H1 (cell line): ENCODE measurements at regions not wholly inside any gene's neighbourhood (a gene's known extent, or its start where the extent isn't known, plus 50 kb on each side); places are given as distances from the start of the nearest gene placed in this dataset.
A peak's percentile ranks its signal among the peaks of the same experiment; 100 is the strongest.

Experiments
- CTCF ChIA-PET: fragments of 300-600 bp; sonication (Branson Sonifier 250); formaldehyde crosslinking; loops from one replicate; lab custom pipeline; 2021; ENCODE audit not compliant: partially characterized antibody; lab: Charles Lee
- POLR2A ChIA-PET: fragments of 300-600 bp; sonication (Branson Sonifier 250); formaldehyde crosslinking; loops from one replicate; lab custom pipeline; 2021; ENCODE audit warnings: inconsistent platforms; ENCODE audit not compliant: partially characterized antibody; lab: Charles Lee
- DNase-seq, 2 experiments: peaks; one replicate each; pipeline versions ENCODE4 v3.0.0 to v3.0.0-alpha.2; 2010 to 2022; ENCODE audit warnings: low spot score in 2 of 2, low read depth in 1 of 2, mixed read lengths in 1 of 2
- FAIRE-seq: peaks from 2 replicates; lab custom pipeline; 2011; peaks lifted over from hg19 to GRCh38; lab: Jason Lieb, UNC
- H2AFZ ChIP-seq: 2 replicates; pipeline ENCODE4 v1.8.1; 2012; ENCODE audit warnings: low read length, inconsistent platforms
- H2AK5ac ChIP-seq: 2 replicates; pipeline ENCODE4 v1.6.1; 2013; ENCODE audit warnings: low read depth, low read length
- H2BK120ac ChIP-seq: replicated peaks from 2 replicates; pipeline ENCODE3; 2013; ENCODE audit warnings: low read depth, low read length, inconsistent platforms
- H2BK12ac ChIP-seq: 2 replicates; pipeline ENCODE4 v1.6.1; 2013; ENCODE audit warnings: low read depth, low read length
- H2BK15ac ChIP-seq: 2 replicates; pipeline ENCODE4 v1.6.1; 2013; ENCODE audit warnings: low read length
- H2BK20ac ChIP-seq: 2 replicates; pipeline ENCODE4 v1.6.1; 2013; ENCODE audit warnings: low read length
- H2BK5ac ChIP-seq: 2 replicates; pipeline ENCODE4 v1.6.1; 2013; ENCODE audit warnings: low read depth, low read length
- H3K14ac ChIP-seq: 2 replicates; pipeline ENCODE4 v1.6.1; 2013; ENCODE audit warnings: inconsistent platforms; ENCODE audit not compliant: insufficient read length
- H3K18ac ChIP-seq: 2 replicates; pipeline ENCODE4 v1.6.1; 2013; ENCODE audit warnings: low read length; ENCODE audit errors: extremely low read depth
- H3K23ac ChIP-seq: 2 replicates; pipeline ENCODE4 v1.6.1; 2013; ENCODE audit warnings: inconsistent platforms; ENCODE audit not compliant: insufficient read length
- H3K23me2 ChIP-seq: 2 replicates; pipeline ENCODE4 v1.6.1; 2013; ENCODE audit warnings: low read depth, low read length
- H3K27ac ChIP-seq: 2 replicates; pipeline ENCODE4 v1.6.1; 2011; ENCODE audit warnings: low read depth, low read length, inconsistent platforms
- H3K27me3 ChIP-seq, 4 experiments: replicated peaks in 1 of 4; 1 replicate in 1 of 4; 2 replicates in 3 of 4; pipeline versions ENCODE4 v1.6.1 to v1.8.1; 2011 to 2013; ENCODE audit warnings: low read length in 3 of 4, mild to moderate bottlenecking in 3 of 4, inconsistent platforms in 2 of 4, mixed read lengths in 2 of 4, moderate library complexity in 1 of 4; ENCODE audit not compliant: control insufficient read depth in 3 of 4, insufficient read depth in 3 of 4; ENCODE audit errors: extremely low read depth in 1 of 4
- H3K36me3 ChIP-seq, 4 experiments: 2 replicates each; pipeline versions ENCODE4 v1.6.1 to v1.8.1; 2011 to 2013; ENCODE audit warnings: mild to moderate bottlenecking in 4 of 4, low read length in 3 of 4, moderate library complexity in 2 of 4, control low read depth in 1 of 4, inconsistent platforms in 1 of 4; ENCODE audit not compliant: insufficient read depth in 4 of 4, control insufficient read depth in 2 of 4
- H3K4ac ChIP-seq: replicated peaks from 2 replicates; pipeline ENCODE3; 2013; ENCODE audit warnings: low read length, low read depth, mixed read lengths, inconsistent platforms; ENCODE audit not compliant: insufficient read length
- H3K4me1 ChIP-seq, 4 experiments: replicated peaks in 1 of 4; 1 replicate in 1 of 4; 2 replicates in 3 of 4; pipeline versions ENCODE4 v1.6.1 to v1.8.1; 2011 to 2013; ENCODE audit warnings: low read length in 3 of 4, inconsistent platforms in 2 of 4, mixed read lengths in 1 of 4; ENCODE audit not compliant: insufficient read depth in 4 of 4, control insufficient read depth in 3 of 4
- H3K4me2 ChIP-seq, 2 experiments: 2 replicates each; pipeline versions ENCODE4 v1.6.1 to v1.8.1; 2011 to 2013; ENCODE audit warnings: low read depth in 2 of 2, low read length in 2 of 2, control low read depth in 1 of 2, inconsistent platforms in 1 of 2, mild to moderate bottlenecking in 1 of 2; ENCODE audit not compliant: insufficient read depth in 1 of 2
- H3K4me3 ChIP-seq, 4 experiments: fragments of 200-600, 300-600 bp in 1 of 4; sonication (generic), shearing (Covaris generic), sonication (Bioruptor Twin) in 1 of 4; 2 replicates each; pipeline versions ENCODE4 v1.5.1 to v1.8.1; 2011 to 2016; ENCODE audit warnings: low read length in 4 of 4, low read depth in 3 of 4, control low read depth in 2 of 4, inconsistent platforms in 2 of 4, mild to moderate bottlenecking in 2 of 4, mixed read lengths in 1 of 4, moderate library complexity in 1 of 4; ENCODE audit not compliant: insufficient read depth in 2 of 4; ENCODE audit errors: extremely low read depth in 1 of 4
- H3K56ac ChIP-seq: replicated peaks from 2 replicates; pipeline ENCODE3; 2013; ENCODE audit warnings: low read depth, mild to moderate bottlenecking, mixed read lengths, low read length, inconsistent platforms; ENCODE audit not compliant: insufficient read length
- H3K79me1 ChIP-seq: 2 replicates; pipeline ENCODE4 v1.6.1; 2013; ENCODE audit warnings: low read depth, low read length, control low read depth
- H3K79me2 ChIP-seq, 2 experiments: 2 replicates each; pipeline versions ENCODE4 v1.6.1 to v1.8.1; 2012 to 2013; ENCODE audit warnings: low read length in 2 of 2, mild to moderate bottlenecking in 2 of 2, inconsistent platforms in 1 of 2; ENCODE audit not compliant: insufficient read depth in 2 of 2, control insufficient read depth in 1 of 2
- H3K9ac ChIP-seq, 4 experiments: replicated peaks in 1 of 4; 1 replicate in 1 of 4; 2 replicates in 3 of 4; pipeline versions ENCODE4 v1.6.1 to v1.8.1; 2011 to 2013; ENCODE audit warnings: low read depth in 3 of 4, low read length in 3 of 4, control low read depth in 2 of 4, mild to moderate bottlenecking in 2 of 4, moderate library complexity in 2 of 4, inconsistent platforms in 1 of 4; ENCODE audit errors: extremely low read depth in 1 of 4
- H3K9me3 ChIP-seq, 2 experiments: 2 replicates each; pipeline versions ENCODE4 v1.6.1 to v1.8.1; 2012 to 2013; ENCODE audit warnings: mild to moderate bottlenecking in 2 of 2, moderate library complexity in 2 of 2, control low read depth in 1 of 2, inconsistent platforms in 1 of 2, low read depth in 1 of 2, low read length in 1 of 2, mixed read lengths in 1 of 2; ENCODE audit not compliant: insufficient read depth in 2 of 2
- H4K20me1 ChIP-seq, 2 experiments: replicated peaks in 1 of 2; 2 replicates each; pipeline versions ENCODE3 to v1.8.1; 2011 to 2013; ENCODE audit warnings: inconsistent platforms in 2 of 2, low read length in 2 of 2, mild to moderate bottlenecking in 1 of 2; ENCODE audit not compliant: insufficient read depth in 2 of 2, control insufficient read depth in 1 of 2
- H4K5ac ChIP-seq: 2 replicates; pipeline ENCODE4 v1.6.1; 2013; ENCODE audit warnings: low read length, low read depth, mixed read lengths, inconsistent platforms; ENCODE audit not compliant: insufficient read length
- H4K8ac ChIP-seq: 2 replicates; pipeline ENCODE4 v1.8.0; 2013; ENCODE audit warnings: mild to moderate bottlenecking, moderate library complexity, low read length, inconsistent platforms; ENCODE audit not compliant: insufficient read depth; ENCODE audit errors: extremely low read depth
- H4K91ac ChIP-seq: replicated peaks from 2 replicates; pipeline ENCODE3; 2013; ENCODE audit warnings: low read length, mixed read lengths, inconsistent platforms; ENCODE audit not compliant: insufficient read length
- BCL11A ChIP-seq, 2 experiments: IDR thresholded peaks; one replicate each; pipeline ENCODE4 v1.6.1; 2011; ENCODE audit warnings: low read depth in 2 of 2, low read length in 2 of 2, mild to moderate bottlenecking in 2 of 2
- CEBPB ChIP-seq: IDR thresholded peaks from 2 replicates; pipeline ENCODE4 v1.6.1; 2012; ENCODE audit warnings: low read depth, low read length
- GABPA ChIP-seq: IDR thresholded peaks from 2 replicates; pipeline ENCODE4 v1.6.1; 2011; ENCODE audit warnings: mild to moderate bottlenecking, low read length, moderate library complexity, borderline replicate concordance; ENCODE audit not compliant: insufficient read depth
- HDAC2 ChIP-seq, 2 experiments: fragments of 300-600 bp in 1 of 2; sonication (generic) in 1 of 2; IDR thresholded peaks; 2 replicates each; pipeline ENCODE4 v1.6.1; 2011 to 2012; ENCODE audit warnings: low read depth in 2 of 2, low read length in 2 of 2, mild to moderate bottlenecking in 2 of 2, moderate library complexity in 2 of 2, borderline replicate concordance in 1 of 2, inconsistent platforms in 1 of 2
- KDM1A ChIP-seq: fragments of 200-600, 300-600 bp; sonication (generic); IDR thresholded peaks from 2 replicates; pipeline ENCODE4 v1.7.1; 2016; ENCODE audit warnings: mild to moderate bottlenecking, low read length, borderline replicate concordance
- NRF1 ChIP-seq: IDR thresholded peaks from 2 replicates; pipeline ENCODE4 v1.6.1; 2011; ENCODE audit warnings: mild to moderate bottlenecking, low read depth, low read length, improper control_type of control experiment
- SIX5 ChIP-seq: IDR thresholded peaks from 2 replicates; pipeline ENCODE4 v1.6.1; 2011; ENCODE audit warnings: mild to moderate bottlenecking, low read depth, low read length
- SP1 ChIP-seq: IDR thresholded peaks from 2 replicates; pipeline ENCODE4 v1.6.1; 2011; ENCODE audit warnings: low read depth, low read length
- SUZ12 ChIP-seq: fragments of 200-600 bp; sonication (generic); IDR thresholded peaks from 2 replicates; pipeline ENCODE4 v1.6.1; 2012; ENCODE audit warnings: mild to moderate bottlenecking, inconsistent platforms, low read length, moderate library complexity, mixed read lengths
- WGBS, 2 experiments: shearing (Covaris generic) in 1 of 2; methylation state at CpG; one replicate each; pipeline versions ENCODE4 v1.1.6 to v1.1.7; 2013 to 2015; ENCODE audit warnings: low lambda C conversion rate in 2 of 2, mixed read lengths in 2 of 2, inconsistent platforms in 1 of 2, low coverage in 1 of 2, missing lambda C conversion rate in 1 of 2; ENCODE audit not compliant: insufficient replicate concordance in 2 of 2, insufficient coverage in 1 of 2, insufficient read length in 1 of 2; ENCODE audit errors: extremely low coverage in 1 of 2, missing lambda C conversion rate in 1 of 2; 5-methylcytosine and 5-hydroxymethylcytosine counted together
- TF ChIP-seq, protein P1 (sequence below): IDR thresholded peaks from 2 replicates; pipeline ENCODE4 v1.6.1; 2012; ENCODE audit warnings: low read length, inconsistent platforms
- TF ChIP-seq, protein P2 (sequence below): IDR thresholded peaks from 2 replicates; pipeline ENCODE4 v1.6.1; 2011; ENCODE audit warnings: low read length, improper control_type of control experiment

DNA sequence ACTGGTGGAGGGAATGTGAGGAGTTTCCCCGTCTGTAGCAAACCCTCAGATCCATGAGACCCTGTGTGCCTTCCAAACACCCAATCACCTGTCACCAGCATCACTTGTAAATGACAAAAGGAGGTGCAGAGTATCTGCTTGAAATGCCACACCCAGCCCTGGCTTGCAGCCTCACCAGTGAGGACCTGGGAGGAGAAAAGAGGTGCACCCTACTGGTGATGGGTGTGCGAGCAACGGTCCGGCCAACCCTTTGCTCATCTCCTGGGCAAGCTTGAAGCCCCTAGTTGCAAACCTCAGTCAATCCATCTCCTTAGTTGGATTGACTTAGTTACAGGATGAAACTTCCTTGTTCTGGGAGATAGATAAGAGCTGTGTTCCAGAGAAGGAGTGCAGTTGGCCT, 62.4 kb upstream of the WAPL start:
- Histone ChIP-seq H2BK5ac (no peak overlapping the region), H2BK120ac (no peak overlapping the region), H3K4me2 (no peak overlapping the region), H3K79me2 (no peaks in the 10 kb centered on the region), H2BK15ac (no peak overlapping the region), H3K27ac (no peak overlapping the region), H2AFZ (no peak overlapping the region), H3K79me1 (no peaks in the 10 kb centered on the region), H3K18ac (no peak overlapping the region), H3K56ac (no peak overlapping the region), H3K14ac (no peak overlapping the region), H4K20me1 (no peaks in the 10 kb centered on the region), H2BK20ac (no peak overlapping the region), H3K4ac (no peak overlapping the region), H3K23ac (no peak overlapping the region), H3K27me3 (0 out of 7 replicates have a peak, but pooled peaks cover 0 to 3% (median 0%) of the 10 kb centered on the region in 4 experiments), H3K9me3 (no peaks in the 10 kb centered on the region), H3K4me1 (peaks cover 0 to 2% (median 0%) of the 10 kb centered on the region in 4 experiments; a peak in 1 of 7 replicates), H3K36me3 (no peaks in the 10 kb centered on the region), H4K5ac (no peak overlapping the region), H4K91ac (no peak overlapping the region), H4K8ac (no peak overlapping the region), H3K4me3 (no peak overlapping the region), H3K23me2 (no peaks in the 10 kb centered on the region), H2BK12ac (no peak overlapping the region), H3K9ac (no peak overlapping the region), H2AK5ac (no peak overlapping the region)
- DNase-seq, result peak in 1 of 2 experiments; percentile 61
- ChIA-PET POLR2A (interaction anchor here (1.0 kb wide), 1 partner anchor 62 kb away, joined by 3 read pairs; no protein-coding TSS in a partner anchor), CTCF (interaction anchor here (0.7 to 7.2 kb wide), 25 partner anchors 10 to 316 kb away, joined by 3 to 61 read pairs (median 6); partner anchors contain the start of gene WAPL)
- WGBS, 2 experiments, result 51% methylated on average over 4 of the region's 4 CpGs; no CpG with 5 or more reads in 1 of the 2 experiments
- peak; percentile 19 for FAIRE-seq
- TF ChIP-seq, protein P1, sequence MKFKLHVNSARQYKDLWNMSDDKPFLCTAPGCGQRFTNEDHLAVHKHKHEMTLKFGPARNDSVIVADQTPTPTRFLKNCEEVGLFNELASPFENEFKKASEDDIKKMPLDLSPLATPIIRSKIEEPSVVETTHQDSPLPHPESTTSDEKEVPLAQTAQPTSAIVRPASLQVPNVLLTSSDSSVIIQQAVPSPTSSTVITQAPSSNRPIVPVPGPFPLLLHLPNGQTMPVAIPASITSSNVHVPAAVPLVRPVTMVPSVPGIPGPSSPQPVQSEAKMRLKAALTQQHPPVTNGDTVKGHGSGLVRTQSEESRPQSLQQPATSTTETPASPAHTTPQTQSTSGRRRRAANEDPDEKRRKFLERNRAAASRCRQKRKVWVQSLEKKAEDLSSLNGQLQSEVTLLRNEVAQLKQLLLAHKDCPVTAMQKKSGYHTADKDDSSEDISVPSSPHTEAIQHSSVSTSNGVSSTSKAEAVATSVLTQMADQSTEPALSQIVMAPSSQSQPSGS, result no peak
- TF ChIP-seq BCL11A (IDR thresholded peaks at IDR 0.05; ENCODE audit: low read depth in 2 of 2, low read length in 2 of 2) (no peak), SUZ12 (no peak), SIX5 (no peak), GABPA (no peak), HDAC2 (IDR thresholded peaks at IDR 0.05; ENCODE audit: borderline replicate concordance in 1 of 2, low read depth in 2 of 2, low read length in 2 of 2) (no peak), NRF1 (no peak), SP1 (no peak), KDM1A (no peak), CEBPB (no peak)
- TF ChIP-seq, protein P2, sequence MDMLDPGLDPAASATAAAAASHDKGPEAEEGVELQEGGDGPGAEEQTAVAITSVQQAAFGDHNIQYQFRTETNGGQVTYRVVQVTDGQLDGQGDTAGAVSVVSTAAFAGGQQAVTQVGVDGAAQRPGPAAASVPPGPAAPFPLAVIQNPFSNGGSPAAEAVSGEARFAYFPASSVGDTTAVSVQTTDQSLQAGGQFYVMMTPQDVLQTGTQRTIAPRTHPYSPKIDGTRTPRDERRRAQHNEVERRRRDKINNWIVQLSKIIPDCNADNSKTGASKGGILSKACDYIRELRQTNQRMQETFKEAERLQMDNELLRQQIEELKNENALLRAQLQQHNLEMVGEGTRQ, result no peak
